HUES6 (cell line): ENCODE measurements at regions not wholly inside any gene's neighbourhood (a gene's known extent, or its start where the extent isn't known, plus 50 kb on each side); places are given as distances from the start of the nearest gene placed in this dataset.

ENCODE experiments used
- H3K27ac ChIP-seq: 2 replicates; pipeline ENCODE4 v1.7.0; 2013; ENCODE audit warnings: low read depth, mild to moderate bottlenecking, low read length, inconsistent platforms
- H3K27me3 ChIP-seq: 2 replicates; pipeline ENCODE4 v1.6.1; 2013; ENCODE audit warnings: low read length; ENCODE audit not compliant: control insufficient read depth, insufficient read depth
- H3K36me3 ChIP-seq: 2 replicates; pipeline ENCODE4 v1.6.1; 2013; ENCODE audit warnings: low read length; ENCODE audit not compliant: control insufficient read depth, insufficient read depth
- H3K4me1 ChIP-seq: 2 replicates; pipeline ENCODE4 v1.6.1; 2013; ENCODE audit warnings: low read length; ENCODE audit not compliant: control insufficient read depth, insufficient read depth
- H3K4me3 ChIP-seq: 2 replicates; pipeline ENCODE4 v1.5.1; 2013; ENCODE audit warnings: low read depth, low read length
- H3K9ac ChIP-seq: one replicate; pipeline ENCODE4 v1.6.1; 2013; ENCODE audit warnings: mild to moderate bottlenecking, low read length
- H3K9me3 ChIP-seq: 2 replicates; pipeline ENCODE4 v1.6.1; 2013; ENCODE audit warnings: low read depth, low read length; ENCODE audit not compliant: control insufficient read depth, insufficient read depth

DNA sequence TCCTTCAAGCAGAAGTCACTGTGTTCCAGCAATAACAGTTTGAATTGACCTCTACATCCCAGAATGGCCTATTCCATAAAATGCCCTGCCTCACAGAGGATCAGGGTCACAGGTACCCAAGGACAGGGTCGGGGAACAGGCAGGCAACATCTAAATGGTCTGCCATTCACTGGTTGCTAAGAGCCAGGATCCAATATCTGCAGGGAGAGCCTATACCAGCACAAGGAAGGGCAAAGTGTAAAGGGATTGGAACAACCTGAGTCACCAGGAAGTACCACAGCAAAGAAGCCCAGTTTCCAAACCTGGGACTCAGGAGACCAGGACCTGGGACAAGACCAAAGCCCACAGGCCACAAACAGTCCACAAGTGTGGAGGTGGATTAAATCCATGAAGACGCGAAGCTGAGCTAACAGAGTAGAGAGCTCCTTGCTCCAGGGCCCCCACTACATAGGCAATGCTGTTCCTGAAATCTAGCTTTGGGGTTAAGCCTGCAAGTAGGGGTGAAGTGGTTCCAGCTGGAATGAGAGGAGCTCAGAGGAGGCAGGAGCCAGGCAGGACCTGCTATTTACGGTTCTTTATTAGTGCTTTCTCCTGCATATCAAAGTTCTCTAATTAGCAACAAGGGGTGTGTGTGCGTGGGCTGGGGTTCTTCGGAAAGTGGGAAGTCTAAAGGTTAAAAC lies 274.3 kb downstream of the BCL11B start:
- Histone ChIP-seq H3K4me1 (no peaks in the 10 kb centered on the region), H3K27ac (no peak overlapping the region), H3K9ac (no peak overlapping the region), H3K4me3 (no peak overlapping the region), H3K27me3 (no peaks in the 10 kb centered on the region), H3K36me3 (peaks cover 8% of the 10 kb centered on the region; the same call in 1 of the 2 replicates), H3K9me3 (peaks cover 3% of the 10 kb centered on the region)

GRCh38 chr14:98999345-98999744 lies 272.7 kb downstream of the BCL11B start:
- H3K4me3 ChIP-seq: no peak overlapping the region
- no peak overlapping the region for H3K27ac ChIP-seq
- H3K27me3 ChIP-seq: no peaks in the 10 kb centered on the region
- no peaks in the 10 kb centered on the region; the same call in 1 of the 2 replicates for H3K36me3 ChIP-seq
- H3K4me1 ChIP-seq: no peaks in the 10 kb centered on the region
- H3K9ac ChIP-seq: no peak overlapping the region
- no peaks in the 10 kb centered on the region; the same call in 1 of the 2 replicates for H3K9me3 ChIP-seq

DNA sequence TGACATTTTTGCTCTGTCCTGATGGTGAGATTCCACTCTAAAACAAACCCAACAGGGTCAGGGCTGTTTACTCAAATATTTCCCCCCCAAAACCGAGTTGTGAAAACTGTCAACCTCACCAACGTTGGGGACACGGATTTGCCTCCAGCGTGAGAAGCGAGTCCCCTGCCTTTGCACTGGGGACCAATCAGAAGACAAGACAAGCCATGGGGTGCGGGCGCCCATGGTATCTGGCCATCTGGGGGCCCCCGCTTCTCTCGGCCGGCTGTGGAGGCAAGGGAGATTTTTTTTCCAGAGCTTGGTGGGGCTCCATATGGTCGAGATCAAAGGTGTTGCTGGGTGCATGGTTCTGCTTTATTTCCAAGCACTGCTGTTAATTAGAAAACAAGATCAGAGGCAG lies 272.1 kb downstream of the BCL11B start:
- H3K4me3 ChIP-seq: no peak overlapping the region
- H3K4me1 ChIP-seq: no peaks in the 10 kb centered on the region
- no peaks in the 10 kb centered on the region for H3K36me3 ChIP-seq
- H3K27ac ChIP-seq: no peak overlapping the region
- H3K27me3 ChIP-seq: no peaks in the 10 kb centered on the region
- H3K9me3 ChIP-seq: no peaks in the 10 kb centered on the region
- H3K9ac ChIP-seq: no peak overlapping the region

GRCh38 chr14:99001241-99001640 lies 270.8 kb downstream of the BCL11B start:
- H3K27me3 ChIP-seq: no peaks in the 10 kb centered on the region
- no peak overlapping the region for H3K9ac ChIP-seq
- no peak overlapping the region for H3K27ac ChIP-seq
- H3K4me1 ChIP-seq: no peaks in the 10 kb centered on the region
- no peak overlapping the region for H3K4me3 ChIP-seq
- no peaks in the 10 kb centered on the region for H3K36me3 ChIP-seq
- H3K9me3 ChIP-seq: no peaks in the 10 kb centered on the region

GRCh38 chr14:99003646-99004045 lies 268.4 kb downstream of the BCL11B start:
- no peaks in the 10 kb centered on the region for H3K4me1 ChIP-seq
- no peak overlapping the region for H3K4me3 ChIP-seq
- no peaks in the 10 kb centered on the region for H3K36me3 ChIP-seq
- no peak overlapping the region for H3K9ac ChIP-seq
- no peak overlapping the region for H3K27ac ChIP-seq
- H3K9me3 ChIP-seq: no peaks in the 10 kb centered on the region
- H3K27me3 ChIP-seq: no peaks in the 10 kb centered on the region

DNA sequence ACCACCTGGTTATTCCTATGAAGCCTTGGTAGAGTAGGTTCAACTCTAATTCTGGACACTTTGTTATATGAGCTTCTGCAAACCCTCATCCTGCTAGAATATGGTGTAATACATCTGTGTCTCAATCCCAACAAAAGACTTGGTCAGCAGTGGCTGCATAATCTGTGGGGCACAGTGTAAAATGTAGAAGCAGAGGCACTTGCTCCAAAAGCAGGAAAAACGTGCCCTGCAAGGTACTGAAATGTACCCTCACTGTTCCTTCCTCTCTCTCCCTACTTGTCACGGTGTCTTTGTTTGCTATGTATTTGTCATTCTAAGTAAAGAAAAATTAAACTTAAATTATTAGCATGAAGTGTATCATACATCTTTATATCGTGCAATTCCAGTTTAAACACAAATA lies 267.9 kb downstream of the BCL11B start:
- H3K9ac ChIP-seq: no peak overlapping the region
- no peak overlapping the region for H3K4me3 ChIP-seq
- H3K4me1 ChIP-seq: no peaks in the 10 kb centered on the region
- no peak overlapping the region for H3K27ac ChIP-seq
- H3K9me3 ChIP-seq: no peaks in the 10 kb centered on the region
- H3K36me3 ChIP-seq: no peaks in the 10 kb centered on the region
- H3K27me3 ChIP-seq: no peaks in the 10 kb centered on the region

DNA sequence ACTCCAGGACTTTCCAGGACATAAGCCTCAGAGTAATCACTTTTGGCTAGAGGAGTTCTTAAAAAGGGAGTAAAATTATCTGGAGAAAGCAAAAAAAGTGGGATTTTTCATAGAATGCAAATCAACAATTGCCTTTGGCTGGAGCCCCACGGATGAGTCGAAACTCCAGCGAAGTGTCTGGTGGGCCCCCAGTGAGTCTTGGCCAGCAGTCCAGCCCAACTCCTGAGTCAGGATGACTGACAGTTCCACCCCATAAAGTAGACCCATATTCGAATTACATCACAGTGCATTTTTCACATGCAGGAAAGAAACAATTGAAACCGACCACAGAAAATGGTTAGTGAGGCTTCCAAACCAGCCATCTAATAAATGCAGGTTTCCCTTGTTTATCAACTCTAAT lies 265.7 kb downstream of the BCL11B start:
- Histone ChIP-seq H3K36me3 (no peaks in the 10 kb centered on the region), H3K27me3 (no peaks in the 10 kb centered on the region), H3K4me3 (no peak overlapping the region), H3K9ac (no peak overlapping the region), H3K4me1 (no peaks in the 10 kb centered on the region), H3K9me3 (no peaks in the 10 kb centered on the region), H3K27ac (no peak overlapping the region)

DNA sequence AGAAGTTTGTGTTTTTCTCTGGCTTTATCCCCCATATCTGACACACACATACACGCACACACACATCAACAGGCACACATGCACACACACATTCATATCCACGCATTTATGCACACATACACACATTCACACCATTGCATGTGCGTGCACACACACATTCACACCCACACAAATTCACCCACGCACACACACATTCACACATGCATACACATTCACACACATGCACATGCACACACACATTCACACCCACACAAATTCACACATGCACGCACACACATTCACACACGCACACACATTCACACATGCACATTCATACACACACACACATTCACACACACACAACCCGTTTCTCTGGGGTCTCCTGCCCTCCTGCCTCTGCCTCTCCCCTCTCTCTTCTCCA lies 264.2 kb downstream of the BCL11B start:
- Histone ChIP-seq H3K36me3 (no peaks in the 10 kb centered on the region), H3K4me1 (no peaks in the 10 kb centered on the region), H3K27ac (no peak overlapping the region), H3K27me3 (no peaks in the 10 kb centered on the region), H3K4me3 (no peak overlapping the region), H3K9ac (no peak overlapping the region), H3K9me3 (no peaks in the 10 kb centered on the region)

GRCh38 chr14:99009871-99010270 lies 262.1 kb downstream of the BCL11B start:
- Histone ChIP-seq H3K9ac (no peak overlapping the region), H3K27ac (no peak overlapping the region), H3K36me3 (no peaks in the 10 kb centered on the region), H3K4me1 (no peaks in the 10 kb centered on the region), H3K9me3 (no peaks in the 10 kb centered on the region), H3K4me3 (no peak overlapping the region), H3K27me3 (no peaks in the 10 kb centered on the region)

- Histone ChIP-seq H3K27ac (no peak overlapping the region), H3K4me3 (no peak overlapping the region), H3K9ac (no peak overlapping the region), H3K27me3 (no peaks in the 10 kb centered on the region), H3K36me3 (no peaks in the 10 kb centered on the region), H3K4me1 (no peaks in the 10 kb centered on the region), H3K9me3 (no peaks in the 10 kb centered on the region)
These were observed 260.6 kb downstream of the BCL11B start for GRCh38 chr14:99011385-99011784.

DNA sequence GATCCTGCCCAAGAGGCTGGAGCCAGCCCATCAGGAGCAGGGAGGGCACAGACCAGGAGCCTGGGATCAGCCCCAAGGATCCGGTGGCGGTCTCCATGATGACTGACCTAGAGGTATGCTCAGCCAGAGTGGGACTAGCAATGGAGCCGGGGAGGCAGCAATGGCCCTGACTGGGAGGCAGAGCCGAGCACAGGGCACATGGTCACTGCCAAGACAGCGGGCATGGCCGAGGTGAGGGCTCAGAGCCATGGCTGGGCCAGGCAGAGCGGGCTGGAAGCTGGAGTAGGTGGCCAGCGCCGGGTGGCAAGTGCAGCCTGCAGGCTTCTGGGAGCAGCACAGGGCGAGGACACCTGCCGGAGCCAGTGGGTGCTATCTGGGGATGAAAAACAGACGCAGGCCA lies 259.3 kb downstream of the BCL11B start:
- Histone ChIP-seq H3K4me3 (no peak overlapping the region), H3K9ac (no peak overlapping the region), H3K9me3 (no peaks in the 10 kb centered on the region), H3K27me3 (no peaks in the 10 kb centered on the region), H3K4me1 (no peaks in the 10 kb centered on the region), H3K36me3 (no peaks in the 10 kb centered on the region), H3K27ac (no peak overlapping the region)
